ENCODE measurements at regions not wholly inside any gene's neighbourhood (a gene's known extent, or its start where the extent isn't known, plus 50 kb on each side); places are given as distances from the start of the nearest gene placed in this dataset.

- no peak for TF ChIP-seq USF1 (IDR thresholded peaks at IDR 0.05)
- no peak for TF ChIP-seq TCF12 (IDR thresholded peaks at IDR 0.05; ENCODE audit: low read depth)
- TF ChIP-seq ZBTB7A (IDR thresholded peaks at IDR 0.05; ENCODE audit: low read depth), result no peak
- TF ChIP-seq CREB1 (IDR thresholded peaks at IDR 0.05; ENCODE audit: low read depth), result no peak
- no peak for TF ChIP-seq FOXM1 (IDR thresholded peaks at IDR 0.05; ENCODE audit: borderline replicate concordance, low read depth)
- TF ChIP-seq EP300 (IDR thresholded peaks at IDR 0.05; ENCODE audit: borderline replicate concordance), result no peak
- TF ChIP-seq EGR1 (IDR thresholded peaks at IDR 0.05), result no peak
- no peak for TF ChIP-seq TAF1 (IDR thresholded peaks at IDR 0.05; ENCODE audit: low read depth)
- no peak for TF ChIP-seq YY1 (IDR thresholded peaks at IDR 0.05; ENCODE audit: low read depth)
- TF ChIP-seq MAX (IDR thresholded peaks at IDR 0.05), result no peak
- TF ChIP-seq RAD21 (IDR thresholded peaks at IDR 0.05; ENCODE audit: low read depth), result no peak
- TF ChIP-seq REST (IDR thresholded peaks at IDR 0.05; ENCODE audit: low read depth), result no peak
- no peak for TF ChIP-seq NFIC (IDR thresholded peaks at IDR 0.05)
- no peak for TF ChIP-seq TEAD4 (IDR thresholded peaks at IDR 0.05)
- no peak for TF ChIP-seq CEBPB (IDR thresholded peaks at IDR 0.05)
Measured at GRCh38 chr13:72541674-72542073, 185.8 kb downstream of the MZT1 start.

GRCh38 chr13:72540881-72541280 is 186.5 kb downstream of the MZT1 start:
- TF ChIP-seq FOXM1 (IDR thresholded peaks at IDR 0.05; ENCODE audit: borderline replicate concordance, low read depth) (no peak), NFIC (IDR thresholded peaks at IDR 0.05) (no peak), EGR1 (IDR thresholded peaks at IDR 0.05) (no peak), ZBTB7A (IDR thresholded peaks at IDR 0.05; ENCODE audit: low read depth) (no peak), TEAD4 (IDR thresholded peaks at IDR 0.05) (no peak), USF1 (IDR thresholded peaks at IDR 0.05) (no peak), MAX (IDR thresholded peaks at IDR 0.05) (no peak), CREB1 (IDR thresholded peaks at IDR 0.05; ENCODE audit: low read depth) (no peak), EP300 (IDR thresholded peaks at IDR 0.05; ENCODE audit: borderline replicate concordance) (no peak), CEBPB (IDR thresholded peaks at IDR 0.05) (no peak), YY1 (IDR thresholded peaks at IDR 0.05; ENCODE audit: low read depth) (no peak), TAF1 (IDR thresholded peaks at IDR 0.05; ENCODE audit: low read depth) (no peak), TCF12 (IDR thresholded peaks at IDR 0.05; ENCODE audit: low read depth) (no peak), REST (IDR thresholded peaks at IDR 0.05; ENCODE audit: low read depth) (no peak), RAD21 (IDR thresholded peaks at IDR 0.05; ENCODE audit: low read depth) (no peak)

GRCh38 chr13:72539925-72540324 is 187.5 kb downstream of the MZT1 start:
- TF ChIP-seq REST (IDR thresholded peaks at IDR 0.05; ENCODE audit: low read depth) (no peak), ZBTB7A (IDR thresholded peaks at IDR 0.05; ENCODE audit: low read depth) (no peak)

GRCh38 chr13:72537782-72538181 is 189.6 kb downstream of the MZT1 start:
- TF ChIP-seq ZBTB7A (IDR thresholded peaks at IDR 0.05; ENCODE audit: low read depth) (no peak), CREB1 (IDR thresholded peaks at IDR 0.05; ENCODE audit: low read depth) (no peak), RAD21 (IDR thresholded peaks at IDR 0.05; ENCODE audit: low read depth) (no peak), TEAD4 (IDR thresholded peaks at IDR 0.05) (no peak), CEBPB (IDR thresholded peaks at IDR 0.05) (no peak), YY1 (IDR thresholded peaks at IDR 0.05; ENCODE audit: low read depth) (no peak), TCF12 (IDR thresholded peaks at IDR 0.05; ENCODE audit: low read depth) (no peak), FOXM1 (IDR thresholded peaks at IDR 0.05; ENCODE audit: borderline replicate concordance, low read depth) (no peak), REST (IDR thresholded peaks at IDR 0.05; ENCODE audit: low read depth) (no peak), USF1 (IDR thresholded peaks at IDR 0.05) (no peak), NFIC (IDR thresholded peaks at IDR 0.05) (no peak), MAX (IDR thresholded peaks at IDR 0.05) (no peak), EP300 (IDR thresholded peaks at IDR 0.05; ENCODE audit: borderline replicate concordance) (no peak), EGR1 (IDR thresholded peaks at IDR 0.05) (no peak)
